ENCODE measurements at regions not wholly inside any gene's neighbourhood (a gene's known extent, or its start where the extent isn't known, plus 50 kb on each side); places are given as distances from the start of the nearest gene placed in this dataset.
A peak's percentile ranks its signal among the peaks of the same experiment; 100 is the strongest.

GRCh38 chr6:128572294-128572693 is 51.9 kb upstream of the PTPRK start:
- Histone ChIP-seq H2AFZ (ENCODE audit: control insufficient read depth, low read length) (no peak overlapping the region), H3K4me3 (ENCODE audit: control insufficient read depth in 2 of 3, extremely low read depth in 1 of 3, insufficient read depth in 2 of 3, low read depth in 1 of 3, low read length in 3 of 3) (no peak overlapping the region), H3K27me3 (ENCODE audit: control insufficient read depth, extremely low read depth, insufficient read depth, low read length) (no peaks in the 10 kb centered on the region), H3K9me3 (ENCODE audit: control insufficient read depth, low read depth, low read length) (no peaks in the 10 kb centered on the region), H4K20me1 (ENCODE audit: control insufficient read depth, extremely low read depth, insufficient read depth, low read length) (no peaks in the 10 kb centered on the region), H3K9ac (ENCODE audit: control insufficient read depth, extremely low read depth, insufficient read depth, low read length) (no peak overlapping the region), H3K27ac (ENCODE audit: control insufficient read depth, insufficient read depth, low read length) (no peak overlapping the region), H3K79me2 (ENCODE audit: control insufficient read depth, insufficient read depth, low read length) (no peaks in the 10 kb centered on the region), H3K36me3 (ENCODE audit: control insufficient read depth in 2 of 2, extremely low read depth in 1 of 2, insufficient read depth in 2 of 2, low read length in 2 of 2) (no peaks in the 10 kb centered on the region), H3K4me2 (ENCODE audit: control insufficient read depth, extremely low read depth, insufficient read depth, low read depth, low read length) (no peak overlapping the region), H3K4me1 (ENCODE audit: control insufficient read depth, extremely low read depth, insufficient read depth, low read length) (peaks cover 32% of the 10 kb centered on the region), H3K9me1 (ENCODE audit: control insufficient read depth, extremely low read depth, insufficient read depth, low read length) (no peaks in the 10 kb centered on the region)
- DNase-seq (ENCODE audit: low read depth, low spot score): no peak
- no peak for TF ChIP-seq EZH2 (IDR thresholded peaks at IDR 0.05; ENCODE audit: low read length)
- no peak for TF ChIP-seq CTCF (optimal IDR thresholded peaks at IDR 0.05 in 1 of 3, IDR thresholded peaks at IDR 0.05 in 1 of 3, conservative IDR thresholded peaks at IDR 0.05 in 1 of 3; ENCODE audit: extremely low read depth in 1 of 3, insufficient read depth in 2 of 3, low read length in 3 of 3)
- peak; percentile 23 for FAIRE-seq
- dilution Hi-C loops (cut with MboI; ENCODE audit: extremely low pct_ligation_motif_present, low sequenced_read_pairs): no loop called here

- Histone ChIP-seq H3K9ac (ENCODE audit: control insufficient read depth, extremely low read depth, insufficient read depth, low read length) (peak overlapping the region; percentile 11), H2AFZ (ENCODE audit: control insufficient read depth, low read length) (peak overlapping the region; percentile 62), H3K36me3 (ENCODE audit: control insufficient read depth in 2 of 2, extremely low read depth in 1 of 2, insufficient read depth in 2 of 2, low read length in 2 of 2) (no peaks in the 10 kb centered on the region), H3K9me1 (ENCODE audit: control insufficient read depth, extremely low read depth, insufficient read depth, low read length) (no peaks in the 10 kb centered on the region), H3K4me3 (ENCODE audit: control insufficient read depth in 2 of 3, extremely low read depth in 1 of 3, insufficient read depth in 2 of 3, low read depth in 1 of 3, low read length in 3 of 3) (peak overlapping the region in 1 of 3 experiments; percentile 19), H3K9me3 (ENCODE audit: control insufficient read depth, low read depth, low read length) (no peaks in the 10 kb centered on the region), H3K4me2 (ENCODE audit: control insufficient read depth, extremely low read depth, insufficient read depth, low read depth, low read length) (peak overlapping the region; percentile 83), H3K4me1 (ENCODE audit: control insufficient read depth, extremely low read depth, insufficient read depth, low read length) (peaks cover 40% of the 10 kb centered on the region), H3K27me3 (ENCODE audit: control insufficient read depth, extremely low read depth, insufficient read depth, low read length) (no peaks in the 10 kb centered on the region), H3K79me2 (ENCODE audit: control insufficient read depth, insufficient read depth, low read length) (no peaks in the 10 kb centered on the region), H4K20me1 (ENCODE audit: control insufficient read depth, extremely low read depth, insufficient read depth, low read length) (no peaks in the 10 kb centered on the region), H3K27ac (ENCODE audit: control insufficient read depth, insufficient read depth, low read length) (peak overlapping the region; percentile 66)
- TF ChIP-seq CTCF (optimal IDR thresholded peaks at IDR 0.05 in 1 of 3, IDR thresholded peaks at IDR 0.05 in 1 of 3, conservative IDR thresholded peaks at IDR 0.05 in 1 of 3; ENCODE audit: extremely low read depth in 1 of 3, insufficient read depth in 2 of 3, low read length in 3 of 3): no peak
- no peak for TF ChIP-seq EZH2 (IDR thresholded peaks at IDR 0.05; ENCODE audit: low read length)
- FAIRE-seq: peak; percentile 76
- dilution Hi-C loops (cut with MboI; ENCODE audit: extremely low pct_ligation_motif_present, low sequenced_read_pairs): no loop called here
- no peak for DNase-seq (ENCODE audit: low read depth, low spot score)
Measured at GRCh38 chr6:128570680-128571063, 50.3 kb upstream of the PTPRK start.
